Body of pancreas (tissue), 4 donors: ENCODE measurements at regions not wholly inside any gene's neighbourhood (a gene's known extent, or its start where the extent isn't known, plus 50 kb on each side); places are given as distances from the start of the nearest gene placed in this dataset.

Experiments used
- ATAC-seq: fragments of 150-250 bp; one replicate; pipeline ENCODE4 v1.9.1; 2016
- DNase-seq, 4 donors: peaks; one replicate each; pipeline ENCODE4 v3.0.0-alpha.2; 2019
- H3K27ac ChIP-seq, 4 donors: fragments of 200-600 bp; sonication (generic); 1 replicate in 3 of 4; 2 replicates in 1 of 4; pipeline versions ENCODE4 v1.5.1 to v1.6.1; 2016 to 2019; ENCODE audit warnings: mild to moderate bottlenecking in 1 of 4, mixed read lengths in 1 of 4, moderate library complexity in 1 of 4
- H3K27me3 ChIP-seq, 2 donors: fragments of 200-600 bp; sonication (generic); one replicate each; pipeline ENCODE4 v1.6.0; 2016; ENCODE audit warnings: mild to moderate bottlenecking in 1 of 2
- H3K36me3 ChIP-seq, 2 donors: fragments of 200-600 bp; sonication (generic); replicated peaks in 1 of 2; 2 replicates each; pipeline ENCODE4 v1.5.1; 2016; ENCODE audit warnings: low read depth in 2 of 2; ENCODE audit not compliant: insufficient read depth in 1 of 2
- H3K4me1 ChIP-seq: fragments of 200-600 bp; sonication (generic); one replicate; pipeline ENCODE4 v1.6.0; 2016
- H3K4me3 ChIP-seq, 2 donors: fragments of 200-600 bp; sonication (generic); 1 replicate in 1 of 2; 2 replicates in 1 of 2; pipeline ENCODE4 v1.5.1; 2016 to 2019
- H3K9me3 ChIP-seq, 3 donors: fragments of 200-600 bp; sonication (generic); 1 replicate in 2 of 3; 2 replicates in 1 of 3; pipeline ENCODE4 v1.5.1; 2016
- CTCF ChIP-seq, 7 experiments: fragments of 450-650 bp in 4 of 7; fragments of 200-600 bp in 3 of 7; sonication (generic) in 3 of 7; IDR thresholded peaks; one replicate each; pipeline ENCODE4 v1.5.1; 2016 to 2019; ENCODE audit warnings: antibody characterized with exemption in 7 of 7
- POLR2A ChIP-seq, 3 donors: fragments of 450-650 bp; IDR thresholded peaks; one replicate each; pipeline ENCODE4 v1.6.1; 2016; ENCODE audit warnings: antibody characterized with exemption in 3 of 3, mild to moderate bottlenecking in 2 of 3
- WGBS, 2 donors: methylation state at CpG; one replicate each; pipeline ENCODE4 v1.1.5; 2017; 5-methylcytosine and 5-hydroxymethylcytosine counted together
- intact Hi-C: fragments of 100-400 bp; cut with DNase I; formaldehyde crosslinking; loops from one replicate; pipeline ENCODE4 v1.15.1; 2023

DNA sequence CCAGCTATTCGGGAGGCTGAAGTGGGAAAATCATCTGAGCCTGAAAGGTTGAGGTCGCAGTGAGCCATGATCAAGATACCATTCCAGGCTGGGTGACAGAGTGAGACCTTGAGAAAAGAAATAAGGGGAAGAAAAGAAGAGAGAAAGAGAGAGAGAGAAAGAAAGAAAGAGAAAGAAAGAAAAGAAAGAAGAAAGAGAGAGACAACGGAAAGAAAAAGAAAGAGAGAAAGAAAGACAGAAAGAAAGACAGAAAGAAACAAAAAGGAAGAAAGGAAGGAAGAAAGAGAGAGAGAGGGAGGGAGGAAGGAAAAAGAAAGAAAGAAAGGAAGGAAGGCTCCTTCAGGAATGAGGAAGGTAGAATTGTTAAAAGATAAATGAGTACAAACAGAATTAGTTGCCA, 84.5 kb downstream of the RPL22L1 start:
- 86 to 95% methylated on average over 3 of the region's 3 CpGs for WGBS, 2 donors
- Histone ChIP-seq H3K36me3 (no peaks in the 10 kb centered on the region), H3K27ac (no peak overlapping the region), H3K4me1 (no peaks in the 10 kb centered on the region), H3K4me3 (no peak overlapping the region), H3K9me3 (no peaks in the 10 kb centered on the region), H3K27me3 (no peaks in the 10 kb centered on the region)
- DNase-seq (no peak), ATAC-seq (no peak)
- intact Hi-C loops: no loop called here
- TF ChIP-seq CTCF (IDR thresholded peaks at IDR 0.05): no peak
- no peak for TF ChIP-seq POLR2A (IDR thresholded peaks at IDR 0.05)

- H3K9me3 ChIP-seq: no peaks in the 10 kb centered on the region
- no peak overlapping the region for H3K27ac ChIP-seq
- H3K27me3 ChIP-seq: no peaks in the 10 kb centered on the region
- H3K36me3 ChIP-seq: no peaks in the 10 kb centered on the region
- intact Hi-C loops: no loop called here
- no peak for ATAC-seq
- 54 to 67% methylated on average over 2 of the region's 2 CpGs for WGBS, 2 donors
- H3K4me1 ChIP-seq: no peaks in the 10 kb centered on the region
- DNase-seq: no peak
- TF ChIP-seq CTCF (IDR thresholded peaks at IDR 0.05): no peak
- no peak for TF ChIP-seq POLR2A (IDR thresholded peaks at IDR 0.05)
- H3K4me3 ChIP-seq: no peak overlapping the region
Measured at GRCh38 chr3:170784406-170784805, 85.6 kb downstream of the RPL22L1 start.

DNA sequence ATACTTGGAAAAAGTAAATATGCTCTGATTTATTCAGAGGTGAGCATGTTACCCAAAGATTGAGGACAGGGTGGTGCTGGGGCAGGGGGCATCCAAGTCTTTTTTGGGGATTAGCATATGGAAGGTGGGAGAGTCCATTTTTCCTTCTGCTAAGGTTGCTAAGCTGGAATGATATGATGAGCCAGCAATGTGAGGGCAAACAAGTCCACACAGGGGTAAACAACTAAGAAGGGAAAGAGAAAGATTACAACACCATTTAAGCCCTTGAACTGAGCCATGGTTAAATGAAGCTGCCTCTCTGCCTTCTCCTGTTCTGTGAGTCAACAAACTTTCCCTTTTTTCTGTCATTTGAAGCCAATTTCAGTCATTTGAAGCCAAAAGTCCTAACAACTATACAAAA, 89.0 kb downstream of the RPL22L1 start:
- TF ChIP-seq CTCF (IDR thresholded peaks at IDR 0.05) (no peak), POLR2A (IDR thresholded peaks at IDR 0.05) (no peak)
- intact Hi-C loops: no loop called here
- DNase-seq: no peak

DNA sequence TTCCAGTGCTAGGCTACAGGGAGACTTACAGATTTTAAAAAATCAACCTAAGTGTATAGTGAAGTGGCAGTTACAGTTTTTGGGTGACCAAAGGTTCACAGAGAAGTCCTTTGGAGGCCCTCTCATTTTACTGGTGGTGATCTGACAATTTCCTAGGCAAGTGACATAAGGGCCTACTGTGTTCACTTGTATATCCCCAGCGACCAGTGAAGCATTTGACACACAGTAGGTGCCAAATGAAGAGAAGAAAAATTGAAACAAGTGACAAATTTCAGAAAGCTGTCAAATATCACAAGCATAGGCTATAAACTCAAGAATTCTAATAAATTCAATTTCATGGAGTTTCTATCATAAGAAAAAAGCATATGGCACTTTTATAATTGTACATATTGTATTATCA, 89.5 kb downstream of the RPL22L1 start:
- Histone ChIP-seq H3K27ac (no peak overlapping the region), H3K36me3 (no peaks in the 10 kb centered on the region), H3K4me1 (no peaks in the 10 kb centered on the region), H3K27me3 (no peaks in the 10 kb centered on the region), H3K9me3 (no peaks in the 10 kb centered on the region), H3K4me3 (no peak overlapping the region)
- DNase-seq: no peak
- TF ChIP-seq POLR2A (IDR thresholded peaks at IDR 0.05): no peak
- no peak for TF ChIP-seq CTCF (IDR thresholded peaks at IDR 0.05)
- ATAC-seq: no peak
- intact Hi-C loops: no loop called here
- 50 to 58% methylated on average over 1 of the region's 1 CpG for WGBS, 2 donors

More for the DNA sequence above, 89.0 kb downstream of the RPL22L1 start:
- Histone ChIP-seq H3K4me1 (no peaks in the 10 kb centered on the region), H3K36me3 (no peaks in the 10 kb centered on the region), H3K27me3 (no peaks in the 10 kb centered on the region), H3K9me3 (no peaks in the 10 kb centered on the region), H3K4me3 (no peak overlapping the region), H3K27ac (no peak overlapping the region)
- no peak for ATAC-seq

DNA sequence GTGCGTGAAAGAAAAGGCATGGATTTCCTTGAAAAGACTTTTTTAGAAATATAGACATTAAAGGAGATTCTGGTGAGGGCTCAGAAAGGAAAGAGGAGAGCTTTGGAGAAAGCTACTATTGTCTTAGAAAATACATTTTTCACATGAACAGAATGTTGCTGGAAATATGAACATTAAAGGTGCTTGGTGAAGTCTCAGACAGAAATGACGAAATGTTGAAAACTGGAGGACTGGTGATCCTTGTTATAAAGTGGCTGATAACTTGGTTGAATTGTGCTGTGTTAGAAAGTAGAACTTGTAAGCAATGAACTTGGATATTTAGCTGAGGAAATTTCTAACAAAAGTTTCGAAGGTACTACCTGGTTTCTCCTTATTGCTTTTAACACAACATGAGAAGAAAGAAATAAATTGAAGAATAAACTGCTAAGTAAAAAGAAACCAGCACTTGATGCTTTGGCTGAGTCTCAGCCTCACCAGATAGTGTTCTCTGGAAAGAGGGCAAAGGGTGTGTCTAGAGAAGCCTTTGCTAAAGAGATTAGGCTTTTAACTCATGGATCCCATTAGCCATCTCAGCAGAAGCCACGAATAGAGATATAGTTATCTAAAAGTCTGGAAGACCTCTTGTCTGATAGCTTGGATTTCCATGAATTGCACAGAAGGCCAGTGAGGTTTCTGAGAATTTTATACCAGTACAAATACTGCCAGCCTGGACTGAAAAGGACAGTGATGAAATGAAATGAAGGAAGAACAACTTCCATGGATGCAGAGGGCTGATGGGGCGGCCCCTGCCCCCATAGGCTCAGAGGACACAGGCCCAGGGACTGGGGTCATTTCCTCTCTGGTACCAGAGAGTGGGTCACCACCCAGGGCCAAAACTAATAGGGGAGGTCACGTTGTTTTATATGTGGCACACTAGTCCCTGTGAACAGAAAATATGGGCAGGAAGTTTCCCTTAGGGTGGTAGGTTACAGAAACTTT, 91.5 kb downstream of the RPL22L1 start:
- H3K27me3 ChIP-seq: no peaks in the 10 kb centered on the region
- no peaks in the 10 kb centered on the region for H3K36me3 ChIP-seq
- intact Hi-C loops: no loop called here
- ATAC-seq (no peak), DNase-seq (no peak)
- no peaks in the 10 kb centered on the region for H3K4me1 ChIP-seq
- TF ChIP-seq POLR2A (IDR thresholded peaks at IDR 0.05): no peak
- TF ChIP-seq CTCF (IDR thresholded peaks at IDR 0.05): no peak
- H3K27ac ChIP-seq: no peak overlapping the region
- no peak overlapping the region for H3K4me3 ChIP-seq
- no peaks in the 10 kb centered on the region for H3K9me3 ChIP-seq
- 77 to 81% methylated on average over 6 of the region's 6 CpGs for WGBS, 2 donors
